ENCODE measurements at regions not wholly inside any gene's neighbourhood (a gene's known extent, or its start where the extent isn't known, plus 50 kb on each side); places are given as distances from the start of the nearest gene placed in this dataset.

GRCh38 chr13:89238496-89238895 is 1567.3 kb downstream of the SLITRK5 start:
- no peaks in the 10 kb centered on the region for H3K27me3 ChIP-seq
- H3K4me3 ChIP-seq, result no peak overlapping the region
- H3K4me2 ChIP-seq, result no peak overlapping the region
- no peaks in the 10 kb centered on the region for H3K79me2 ChIP-seq (ENCODE audit: low read depth)
- H3K9me3 ChIP-seq (ENCODE audit: low read depth), result no peaks in the 10 kb centered on the region
- H3F3A ChIP-seq (ENCODE audit: low read depth), result no peaks in the 10 kb centered on the region
- no peaks in the 10 kb centered on the region for H3K36me3 ChIP-seq
- no peaks in the 10 kb centered on the region for H3K9me3 Mint-ChIP-seq
- H3K27ac ChIP-seq, result no peak overlapping the region
- H3K27ac Mint-ChIP-seq, result no peak overlapping the region
- H2AFZ ChIP-seq (replicated peaks), result no peak overlapping the region
- TF ChIP-seq EZH2phosphoT487 (IDR thresholded peaks at IDR 0.05) (no peak), CTCF (IDR thresholded peaks at IDR 0.05) (no peak), EZH2 (IDR thresholded peaks at IDR 0.05) (no peak)
- H3K4me3 Mint-ChIP-seq, result no peak overlapping the region
- H3K4me1 Mint-ChIP-seq, result peaks cover 2% of the 10 kb centered on the region
- no peaks in the 10 kb centered on the region for H3K4me1 ChIP-seq
- no peak for DNase-seq (ENCODE audit: low spot score)
- H3K27me3 Mint-ChIP-seq (ENCODE audit: insufficient read depth, low read depth), result no peaks in the 10 kb centered on the region
- H4K20me1 ChIP-seq (ENCODE audit: low read depth), result no peaks in the 10 kb centered on the region
- no peaks in the 10 kb centered on the region for H3K36me3 Mint-ChIP-seq
- H3K9ac ChIP-seq, result no peak overlapping the region

- no peak overlapping the region for H2AFZ ChIP-seq (replicated peaks)
- no peaks in the 10 kb centered on the region for H3K36me3 Mint-ChIP-seq
- H3K4me3 ChIP-seq, result no peak overlapping the region
- H3K4me3 Mint-ChIP-seq, result no peak overlapping the region
- H3K9me3 ChIP-seq (ENCODE audit: low read depth), result no peaks in the 10 kb centered on the region
- H3K36me3 ChIP-seq, result no peaks in the 10 kb centered on the region
- H3K4me2 ChIP-seq, result no peak overlapping the region
- H3K27me3 ChIP-seq, result no peaks in the 10 kb centered on the region
- no peaks in the 10 kb centered on the region for H3K4me1 ChIP-seq
- DNase-seq (ENCODE audit: low spot score), result no peak
- H3K27me3 Mint-ChIP-seq (ENCODE audit: insufficient read depth, low read depth), result no peaks in the 10 kb centered on the region
- H3K9ac ChIP-seq, result no peak overlapping the region
- H3F3A ChIP-seq (ENCODE audit: low read depth), result no peaks in the 10 kb centered on the region
- H3K4me1 Mint-ChIP-seq, result peaks cover 2% of the 10 kb centered on the region
- H3K9me3 Mint-ChIP-seq, result no peaks in the 10 kb centered on the region
- H3K79me2 ChIP-seq (ENCODE audit: low read depth), result no peaks in the 10 kb centered on the region
- no peak overlapping the region for H3K27ac ChIP-seq
- no peak overlapping the region for H3K27ac Mint-ChIP-seq
- TF ChIP-seq EZH2phosphoT487 (IDR thresholded peaks at IDR 0.05) (no peak), CTCF (IDR thresholded peaks at IDR 0.05) (no peak), EZH2 (IDR thresholded peaks at IDR 0.05) (no peak)
- no peaks in the 10 kb centered on the region for H4K20me1 ChIP-seq (ENCODE audit: low read depth)
Measured at GRCh38 chr13:89239361-89240127, 1568.4 kb downstream of the SLITRK5 start.

- H3K4me2 ChIP-seq, result no peak overlapping the region
- no peaks in the 10 kb centered on the region for H3K79me2 ChIP-seq (ENCODE audit: low read depth)
- Mint-ChIP-seq H3K36me3 (no peaks in the 10 kb centered on the region), H3K27ac (no peak overlapping the region), H3K4me1 (no peaks in the 10 kb centered on the region), H3K9me3 (peaks cover 7% of the 10 kb centered on the region), H3K4me3 (no peak overlapping the region), H3K27me3 (ENCODE audit: insufficient read depth, low read depth) (no peaks in the 10 kb centered on the region)
- H3K27ac ChIP-seq, result no peak overlapping the region
- H4K20me1 ChIP-seq (ENCODE audit: low read depth), result no peaks in the 10 kb centered on the region
- H3K36me3 ChIP-seq, result no peaks in the 10 kb centered on the region
- H3F3A ChIP-seq (ENCODE audit: low read depth), result no peaks in the 10 kb centered on the region
- no peaks in the 10 kb centered on the region for H3K4me1 ChIP-seq
- no peak for DNase-seq (ENCODE audit: low spot score)
- H2AFZ ChIP-seq (replicated peaks), result no peak overlapping the region
- H3K9ac ChIP-seq, result no peak overlapping the region
- peaks cover 3% of the 10 kb centered on the region for H3K9me3 ChIP-seq (ENCODE audit: low read depth)
- no peak for TF ChIP-seq EZH2 (IDR thresholded peaks at IDR 0.05)
- H3K4me3 ChIP-seq, result no peak overlapping the region
- no peaks in the 10 kb centered on the region for H3K27me3 ChIP-seq
Measured at GRCh38 chr13:89255844-89256406, 1584.8 kb downstream of the SLITRK5 start.

- Mint-ChIP-seq H3K27me3 (ENCODE audit: insufficient read depth, low read depth) (no peaks in the 10 kb centered on the region), H3K27ac (no peak overlapping the region), H3K4me1 (peaks cover 2% of the 10 kb centered on the region), H3K36me3 (no peaks in the 10 kb centered on the region), H3K9me3 (peaks cover 2% of the 10 kb centered on the region), H3K4me3 (no peak overlapping the region)
- no peak overlapping the region for H3K4me2 ChIP-seq
- no peak for TF ChIP-seq EZH2phosphoT487 (IDR thresholded peaks at IDR 0.05)
- no peaks in the 10 kb centered on the region for H3K27me3 ChIP-seq
- no peak overlapping the region for H3K4me3 ChIP-seq
- DNase-seq (ENCODE audit: low spot score), result no peak
- no peaks in the 10 kb centered on the region for H3K79me2 ChIP-seq (ENCODE audit: low read depth)
- H3K36me3 ChIP-seq, result no peaks in the 10 kb centered on the region
- H3K27ac ChIP-seq, result no peak overlapping the region
- H3F3A ChIP-seq (ENCODE audit: low read depth), result no peaks in the 10 kb centered on the region
- H3K4me1 ChIP-seq, result no peaks in the 10 kb centered on the region
- H3K9me3 ChIP-seq (ENCODE audit: low read depth), result no peaks in the 10 kb centered on the region
- H3K9ac ChIP-seq, result no peak overlapping the region
- no peaks in the 10 kb centered on the region for H4K20me1 ChIP-seq (ENCODE audit: low read depth)
- H2AFZ ChIP-seq (replicated peaks), result peak overlapping the region; percentile 57
Measured at GRCh38 chr13:89267734-89268133, 1596.6 kb downstream of the SLITRK5 start.

Measured in neural progenitor cell (in vitro differentiated cells).